GM12878 (cell line): ENCODE measurements at regions not wholly inside any gene's neighbourhood (a gene's known extent, or its start where the extent isn't known, plus 50 kb on each side); places are given as distances from the start of the nearest gene placed in this dataset.

Experiments used
- ATAC-seq: fragments of 200-7000 bp; cut with Tn5 transposase; 3 replicates; pipeline ENCODE4 v1.9.1; 2020; ENCODE audit warnings: mild to moderate bottlenecking, moderate library complexity
- BruUV-seq: library from RNA; stranded (reverse); fragments of 400-500 nt; replicated peaks from 2 replicates; lab custom pipeline; 2021; lab: Mats Ljungman, UMichigan
- CTCF ChIA-PET: fragments of 300-600 bp; sonication (Branson Sonifier 250); formaldehyde crosslinking; extraction: SDS; loops from one replicate; lab custom pipeline; 2021; ENCODE audit warnings: inconsistent platforms; lab: Yijun Ruan, JAX
- POLR2A ChIA-PET: fragments of 350-600 bp; formaldehyde crosslinking; extraction: SDS; loops from one replicate; lab custom pipeline; 2021; ENCODE audit warnings: inconsistent platforms; lab: Charles Lee
- RAD21 ChIA-PET: fragments of 300-600 bp; sonication (Branson Sonifier 250); formaldehyde crosslinking; loops from one replicate; lab custom pipeline; 2023; ENCODE audit warnings: antibody characterized with exemption; ENCODE audit not compliant: unreplicated experiment; lab: Charles Lee
- SMC1A ChIA-PET: fragments of 300-600 bp; sonication (Branson Sonifier 250); formaldehyde crosslinking; loops from one replicate; lab custom pipeline; 2023; ENCODE audit not compliant: unreplicated experiment, uncharacterized antibody; lab: Charles Lee
- DNase-seq: peaks from one replicate; pipeline ENCODE4 v3.0.0-alpha.2; 2011; ENCODE audit warnings: low read depth, low spot score
- FAIRE-seq: peaks from 3 replicates; lab custom pipeline; 2011; peaks lifted over from hg19 to GRCh38; lab: Jason Lieb, UNC
- H2AFZ ChIP-seq: 2 replicates; pipeline ENCODE4 v1.6.0; 2011; ENCODE audit warnings: low read depth, low read length, control low read depth; ENCODE audit not compliant: control insufficient read depth
- H3K27ac ChIP-seq: 2 replicates; pipeline ENCODE4 v1.5.1; 2011; ENCODE audit warnings: control low read depth; ENCODE audit not compliant: control insufficient read depth, insufficient read depth
- H3K27me3 ChIP-seq, 2 experiments: replicated peaks in 1 of 2; 2 replicates each; pipeline versions ENCODE4 v1.6.0 to v1.6.1; 2011; ENCODE audit warnings: low read length in 1 of 2; ENCODE audit not compliant: control insufficient read depth in 2 of 2, insufficient read depth in 2 of 2
- H3K36me3 ChIP-seq, 2 experiments: 2 replicates each; pipeline ENCODE4 v1.5.1; 2011; ENCODE audit warnings: low read length in 1 of 2; ENCODE audit not compliant: control insufficient read depth in 2 of 2, insufficient read depth in 2 of 2
- H3K4me1 ChIP-seq: 2 replicates; pipeline ENCODE4 v1.6.1; 2011; ENCODE audit warnings: mild to moderate bottlenecking, low read length, moderate library complexity, mixed read lengths; ENCODE audit not compliant: control insufficient read depth, insufficient read depth
- H3K4me2 ChIP-seq: 2 replicates; pipeline ENCODE4 v1.6.0; 2011; ENCODE audit warnings: control low read depth; ENCODE audit not compliant: control insufficient read depth, insufficient read depth
- H3K4me3 ChIP-seq: fragments of 200-600 bp; sonication (generic); 2 replicates; pipeline ENCODE4 v1.5.1; 2016
- H3K79me2 ChIP-seq: 2 replicates; pipeline ENCODE4 v1.6.0; 2011; ENCODE audit warnings: low read length; ENCODE audit not compliant: control insufficient read depth, insufficient read depth
- H3K9ac ChIP-seq: 2 replicates; pipeline ENCODE4 v1.8.0; 2011; ENCODE audit warnings: low read length, control low read depth, mixed read lengths; ENCODE audit not compliant: control insufficient read depth, insufficient read depth
- H3K9me3 ChIP-seq: replicated peaks from 3 replicates; pipeline ENCODE4 v1.5.1; 2011; ENCODE audit warnings: mild to moderate bottlenecking, low read length; ENCODE audit not compliant: control insufficient read depth, insufficient read depth
- H4K20me1 ChIP-seq: 2 replicates; pipeline ENCODE4 v1.6.0; 2011; ENCODE audit not compliant: control insufficient read depth, insufficient read depth
- CREM ChIP-seq: IDR thresholded peaks from 2 replicates; pipeline ENCODE4 v1.6.1; 2014; ENCODE audit warnings: antibody characterized with exemption, low read depth
- E4F1 ChIP-seq: fragments of 450-650 bp; IDR thresholded peaks from 2 replicates; pipeline ENCODE4 v1.6.1; 2018; ENCODE audit warnings: borderline replicate concordance, mild to moderate bottlenecking; ENCODE audit not compliant: partially characterized antibody
- IRF5 ChIP-seq: fragments of 450-650 bp; IDR thresholded peaks from 2 replicates; pipeline ENCODE4 v1.6.1; 2017; ENCODE audit warnings: borderline replicate concordance
- KDM1A ChIP-seq: fragments of 200-600 bp; sonication (generic); IDR thresholded peaks from 2 replicates; pipeline ENCODE4 v1.6.1; 2016; ENCODE audit warnings: borderline replicate concordance
- MAX ChIP-seq: IDR thresholded peaks from 2 replicates; pipeline ENCODE4 v1.6.1; 2012; ENCODE audit warnings: low read depth, low read length, improper control_type of control experiment
- NBN ChIP-seq: fragments of 450-650 bp; IDR thresholded peaks from 2 replicates; pipeline ENCODE4 v1.6.1; 2016
- PRDM15 ChIP-seq: fragments of 450-650 bp; formaldehyde crosslinking; IDR thresholded peaks from 2 replicates; pipeline ENCODE4 v1.4.0; 2020; ENCODE audit warnings: mild to moderate bottlenecking, moderate library complexity
- SREBF2 ChIP-seq: IDR thresholded peaks from 2 replicates; pipeline ENCODE4 v1.6.1; 2012; ENCODE audit warnings: mild to moderate bottlenecking, low read length
- SRF ChIP-seq, 2 experiments: IDR thresholded peaks; 2 replicates each; pipeline ENCODE4 v1.6.1; 2011; ENCODE audit warnings: low read depth in 2 of 2, low read length in 2 of 2, mild to moderate bottlenecking in 1 of 2, moderate library complexity in 1 of 2
- TAF1 ChIP-seq: IDR thresholded peaks from 2 replicates; pipeline ENCODE4 v1.6.1; 2011; ENCODE audit warnings: mild to moderate bottlenecking, low read depth, low read length, borderline replicate concordance
- ZNF384 ChIP-seq: IDR thresholded peaks from 2 replicates; pipeline ENCODE4 v1.6.1; 2012; ENCODE audit warnings: low read depth, mild to moderate bottlenecking, low read length, improper control_type of control experiment, borderline replicate concordance
- ZNF687 ChIP-seq: fragments of 450-650 bp; IDR thresholded peaks from 2 replicates; pipeline ENCODE4 v1.6.1; 2017; ENCODE audit warnings: mild to moderate bottlenecking, moderate library complexity
- WGBS: methylation state at CpG from one replicate; pipeline ENCODE4 v1.1.6; 2016; ENCODE audit warnings: low lambda C conversion rate; ENCODE audit not compliant: insufficient replicate concordance, insufficient coverage; ENCODE audit errors: missing lambda C conversion rate; 5-methylcytosine and 5-hydroxymethylcytosine counted together
- in situ Hi-C: fragments of 300-500 bp; cut with MboI; formaldehyde crosslinking; loops from 9 replicates; pipeline ENCODE4 v1.14.3; 2018; ENCODE audit warnings: mixed read lengths
- intact Hi-C: fragments of 100-400 bp; cut with micrococcal nuclease; formaldehyde crosslinking; loops from one replicate; pipeline ENCODE4 v1.14.2; 2022; ENCODE audit not compliant: unreplicated experiment

- ATAC-seq (no peak), FAIRE-seq (no peak), DNase-seq (no peak)
- ChIA-PET SMC1A (interaction anchor here (0.7 kb wide), 1 partner anchor 10 kb away, joined by 3 read pairs; no protein-coding TSS in a partner anchor), POLR2A (no interaction called here), RAD21 (no interaction called here), CTCF (interaction anchor here (0.6 to 1.9 kb wide), 4 partner anchors 11 to 1442 kb away, joined by 3 to 6 read pairs (median 5); no protein-coding TSS in a partner anchor)
- in situ Hi-C loops (no loop called here), intact Hi-C loops (no loop called here)
- Histone ChIP-seq H3K36me3 (no peaks in the 10 kb centered on the region), H3K27ac (no peak overlapping the region), H2AFZ (no peak overlapping the region), H3K4me2 (no peak overlapping the region), H3K4me1 (no peaks in the 10 kb centered on the region), H3K9me3 (no peaks in the 10 kb centered on the region), H3K27me3 (no peaks in the 10 kb centered on the region), H3K79me2 (no peaks in the 10 kb centered on the region), H3K9ac (no peak overlapping the region), H3K4me3 (no peak overlapping the region), H4K20me1 (no peaks in the 10 kb centered on the region)
- BruUV-seq: no TSS peak
- WGBS: 44% methylated on average over 7 of the region's 9 CpGs
- TF ChIP-seq SRF (IDR thresholded peaks at IDR 0.05; ENCODE audit: low read depth in 2 of 2, low read length in 2 of 2): no peak
- no peak for TF ChIP-seq MAX
- TF ChIP-seq CREM: no peak
- TF ChIP-seq IRF5: no peak
- TF ChIP-seq PRDM15 (CRISPR knock-in tag): no peak
- no peak for TF ChIP-seq KDM1A
- no peak for TF ChIP-seq E4F1
- TF ChIP-seq SREBF2: no peak
- no peak for TF ChIP-seq ZNF687
- no peak for TF ChIP-seq NBN
- TF ChIP-seq TAF1: no peak
- TF ChIP-seq ZNF384: no peak
These were observed 411.8 kb downstream of the ZNF536 start for GRCh38 chr19:30783936-30784335.
